ENCODE measurements at regions not wholly inside any gene's neighbourhood (a gene's known extent, or its start where the extent isn't known, plus 50 kb on each side); places are given as distances from the start of the nearest gene placed in this dataset.
"Not testable (repeated sequence)": the region's sequence is repeated elsewhere in the genome, so short reads cannot be mapped to it uniquely, and the experiment has no call there.

DNA sequence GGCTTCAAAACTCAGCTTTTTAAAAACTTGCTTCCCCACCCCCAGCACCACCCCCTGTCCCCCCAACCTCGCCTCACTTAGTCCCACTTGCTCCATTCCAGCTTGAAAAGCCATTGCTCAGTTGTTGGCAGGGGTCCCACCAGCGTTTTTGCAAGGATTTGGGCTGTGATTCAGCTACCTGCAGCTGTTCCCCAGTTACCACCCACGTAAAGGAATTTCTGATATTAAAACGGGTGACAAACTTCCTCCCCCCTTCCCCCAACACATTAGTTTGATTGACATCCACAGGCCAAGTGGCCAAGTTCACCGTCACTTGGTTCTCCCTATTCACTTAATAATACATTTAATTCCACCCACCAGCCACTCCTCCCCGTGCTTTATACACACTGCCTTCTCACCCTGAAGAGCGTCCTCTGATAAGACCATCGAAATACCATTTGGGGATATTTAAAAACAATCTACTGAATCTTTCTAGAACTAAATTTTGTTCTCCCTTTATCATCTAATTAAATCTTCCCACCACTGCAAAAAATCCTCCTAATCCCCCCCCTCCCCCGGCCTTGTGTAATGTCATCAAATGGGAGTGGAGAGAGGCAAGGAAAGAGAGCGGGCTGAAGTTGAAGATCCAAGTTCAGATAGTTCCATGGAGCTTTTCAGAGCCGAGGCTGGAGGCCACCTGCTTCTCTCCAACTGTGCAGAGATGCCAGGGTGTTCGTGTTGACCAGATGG is 55.1 kb downstream of the SOX9 start:
- DNase-seq (ENCODE audit: low spot score), result peak; percentile 21

DNA sequence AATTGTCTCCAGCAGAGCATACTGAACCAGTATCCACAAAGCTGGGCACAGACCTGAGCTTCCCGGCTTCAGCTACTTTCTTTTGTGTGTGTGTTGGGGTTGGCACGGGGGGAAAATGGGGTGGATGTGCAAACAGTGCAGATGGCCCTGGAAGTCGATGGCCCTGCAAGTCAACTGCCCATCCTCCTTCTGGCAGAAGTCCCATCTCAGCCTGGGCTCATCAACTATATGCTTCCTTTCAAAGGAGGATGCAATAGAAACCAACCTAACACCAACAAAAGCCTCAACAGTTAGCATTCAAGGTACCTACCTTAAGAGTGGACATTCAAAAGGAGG is 55.7 kb downstream of the SOX9 start:
- DNase-seq (ENCODE audit: low spot score), result no peak

DNA sequence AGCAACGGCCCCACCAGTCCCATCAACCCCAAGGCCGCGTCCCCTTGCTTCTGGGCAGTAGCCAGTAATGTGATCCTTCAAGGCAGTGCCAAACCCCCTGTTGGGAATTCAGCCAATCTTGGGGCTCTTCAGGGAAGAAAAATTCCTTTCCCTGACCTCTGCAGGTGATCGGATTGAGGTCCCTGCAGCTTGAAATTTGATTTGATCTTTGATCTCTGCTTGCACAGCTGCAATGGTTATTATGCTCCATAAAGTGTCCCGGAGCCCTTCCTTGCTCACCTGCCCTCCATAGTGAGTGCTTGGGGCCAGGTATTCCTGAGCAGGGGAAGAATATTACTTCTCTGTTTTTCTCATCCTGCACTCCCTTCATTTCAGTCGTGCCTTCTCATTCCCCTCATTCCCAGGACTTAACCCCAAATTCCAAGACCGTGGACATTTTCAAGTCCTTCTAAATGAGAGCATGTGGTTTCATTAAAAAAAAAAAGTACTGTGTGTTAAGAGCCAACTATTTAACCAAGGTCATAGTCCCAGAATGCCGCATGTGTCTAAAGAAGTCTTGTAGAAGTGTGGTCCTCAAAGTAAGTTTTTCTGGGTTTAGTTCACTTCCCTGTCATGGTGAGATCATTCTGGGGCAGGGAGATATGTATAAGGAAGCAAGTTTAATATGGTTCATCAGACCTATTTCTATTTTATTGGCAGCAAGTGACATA is 56.3 kb downstream of the SOX9 start:
- DNase-seq (ENCODE audit: low spot score), result no peak

- no peak for DNase-seq (ENCODE audit: low spot score)
Measured at GRCh38 chr17:72177738-72178137, 56.9 kb downstream of the SOX9 start.

GRCh38 chr17:72182371-72182873 is 61.6 kb downstream of the SOX9 start:
- no peak for DNase-seq (ENCODE audit: low spot score)

- no peak for DNase-seq (ENCODE audit: low spot score)
Measured at GRCh38 chr17:72183194-72183685, 62.4 kb downstream of the SOX9 start.

GRCh38 chr17:72184805-72185204 is 64.0 kb downstream of the SOX9 start:
- DNase-seq (ENCODE audit: low spot score), result no peak

GRCh38 chr17:72185564-72185963 is 64.7 kb downstream of the SOX9 start:
- DNase-seq (ENCODE audit: low spot score), result no peak

- DNase-seq (ENCODE audit: low spot score), result no peak
Measured at GRCh38 chr17:72187556-72187955, 66.7 kb downstream of the SOX9 start.

DNA sequence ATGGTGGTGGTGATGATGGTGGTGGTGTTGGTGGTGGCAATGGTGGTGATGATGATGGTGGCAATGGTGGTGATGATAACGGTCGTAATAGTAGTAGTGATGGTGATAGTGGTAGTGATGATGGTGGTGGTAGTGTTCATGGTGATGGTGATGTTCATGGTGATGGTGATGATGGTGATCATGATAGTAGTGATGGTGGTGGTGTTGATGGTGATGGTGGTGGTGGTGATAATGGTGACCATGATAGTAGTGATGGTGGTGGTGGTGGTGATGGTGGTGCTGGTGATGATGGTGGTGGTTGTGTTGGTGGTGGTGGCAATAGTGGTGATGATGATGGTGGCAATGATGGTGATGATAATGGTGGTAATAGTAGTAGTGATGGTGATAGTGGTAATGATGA is 68.0 kb downstream of the SOX9 start:
- no peak for DNase-seq (ENCODE audit: low spot score)

- DNase-seq (ENCODE audit: low spot score), result no peak
Measured at GRCh38 chr17:72189768-72190593, 69.2 kb downstream of the SOX9 start.

- DNase-seq (ENCODE audit: low spot score), result no peak
Measured at GRCh38 chr17:72191356-72191755, 70.5 kb downstream of the SOX9 start.

DNA sequence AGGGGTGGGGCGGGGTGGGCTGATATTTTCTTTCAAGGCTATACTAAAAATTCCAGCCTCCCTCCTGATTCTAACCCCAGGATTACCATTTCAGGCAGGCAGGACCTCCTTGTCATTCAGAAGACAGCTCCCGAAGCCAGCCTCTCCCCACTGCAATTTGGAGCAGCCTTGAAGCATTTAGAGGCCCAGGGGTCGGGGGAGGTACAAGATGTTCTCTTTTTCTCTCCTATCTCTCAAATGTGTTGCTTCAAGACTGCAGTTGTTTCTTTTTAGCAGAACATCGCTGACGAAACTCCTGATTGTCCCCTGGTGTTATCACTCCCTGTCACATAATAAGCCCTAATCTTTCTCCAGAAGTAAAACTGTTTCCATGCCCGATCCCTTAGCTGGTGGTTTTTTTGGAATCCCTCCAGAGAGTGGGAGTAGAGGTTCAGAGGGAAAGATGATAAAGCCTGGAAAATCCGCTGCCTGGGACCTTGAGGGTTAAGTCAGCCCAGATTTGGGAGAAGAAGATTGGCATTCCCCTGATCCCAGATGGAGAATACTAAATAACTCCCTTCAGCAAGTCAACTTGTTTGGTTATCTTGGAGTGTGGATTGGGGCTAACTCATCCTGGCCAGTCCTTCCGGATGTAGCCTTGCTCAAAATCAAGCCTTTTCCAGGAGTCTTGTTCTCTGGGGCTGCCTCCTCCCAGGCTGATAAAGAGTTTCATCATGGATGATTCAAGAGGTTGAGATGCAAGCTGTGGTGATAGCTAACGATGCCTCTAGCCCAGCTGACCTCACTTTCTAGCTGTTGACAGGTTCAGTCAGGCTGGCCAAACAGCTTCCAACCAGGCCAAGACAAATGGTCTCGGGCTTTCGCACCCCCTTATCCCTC is 71.3 kb downstream of the SOX9 start:
- DNase-seq (ENCODE audit: low spot score), result peak; percentile 56

- no peak for DNase-seq (ENCODE audit: low spot score)
Measured at GRCh38 chr17:72192800-72193192, 72.0 kb downstream of the SOX9 start.

DNA sequence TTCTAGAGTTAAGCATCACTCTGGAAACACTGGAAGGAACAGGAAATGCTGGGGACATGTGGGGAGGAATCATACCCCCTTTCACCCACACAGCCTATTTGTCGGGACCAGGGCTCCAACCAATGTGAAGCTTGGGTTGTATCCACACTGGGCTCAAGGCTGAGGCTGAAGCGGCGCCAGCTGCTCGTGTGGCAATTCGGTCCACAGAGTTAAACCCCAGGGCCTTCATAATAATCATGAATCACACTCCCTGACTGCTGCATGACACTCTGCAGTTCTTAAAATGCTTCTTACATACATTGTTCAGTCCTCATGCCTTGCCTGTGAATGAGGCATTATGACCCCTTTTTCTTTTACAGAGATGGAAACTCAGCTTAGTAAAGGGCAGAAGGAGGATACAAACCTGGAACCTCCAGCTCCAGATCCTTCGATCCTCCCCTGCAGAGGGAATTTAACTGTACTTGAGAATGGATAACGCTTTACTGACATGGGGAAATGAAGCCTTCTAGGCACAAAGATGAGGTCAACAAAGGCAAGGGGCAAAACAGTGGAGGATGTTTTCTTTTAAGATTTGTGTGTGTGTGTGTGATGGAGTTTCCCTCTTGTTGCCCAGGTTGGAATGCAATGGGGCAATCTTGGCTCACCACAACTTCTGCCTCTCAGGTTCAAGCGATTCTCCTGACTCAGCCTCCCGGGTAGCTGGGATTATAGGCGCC is 72.7 kb downstream of the SOX9 start:
- DNase-seq (ENCODE audit: low spot score), result no peak

GRCh38 chr17:72194107-72194440 is 73.3 kb downstream of the SOX9 start:
- not testable (repeated sequence) for DNase-seq (ENCODE audit: low spot score)

- no peak for DNase-seq (ENCODE audit: low spot score)
Measured at GRCh38 chr17:72199256-72199655, 78.4 kb downstream of the SOX9 start.

- no peak for DNase-seq (ENCODE audit: low spot score)
Measured at GRCh38 chr17:72204742-72205141, 83.9 kb downstream of the SOX9 start.

- DNase-seq (ENCODE audit: low spot score), result no peak
Measured at GRCh38 chr17:72205357-72205756, 84.5 kb downstream of the SOX9 start.

GRCh38 chr17:72205822-72206221 is 85.0 kb downstream of the SOX9 start:
- no peak for DNase-seq (ENCODE audit: low spot score)

- no peak for DNase-seq (ENCODE audit: low spot score)
Measured at GRCh38 chr17:72206376-72206775, 85.6 kb downstream of the SOX9 start.

Data from A172 (cell line).